IMR-90 (cell line): ENCODE measurements at regions not wholly inside any gene's neighbourhood (a gene's known extent, or its start where the extent isn't known, plus 50 kb on each side); places are given as distances from the start of the nearest gene placed in this dataset.

Source experiments
- CHD1 ChIP-seq: IDR thresholded peaks from 2 replicates; pipeline ENCODE4 v1.6.1; 2012; ENCODE audit warnings: low read depth, low read length, improper control_type of control experiment
- CTCF ChIP-seq: conservative IDR thresholded peaks from 2 replicates; pipeline ENCODE4 v1.5.1; 2012; ENCODE audit warnings: mild to moderate bottlenecking, low read depth, low read length, improper control_type of control experiment
- MAFK ChIP-seq: IDR thresholded peaks from 2 replicates; pipeline ENCODE4 v1.6.1; 2012; ENCODE audit warnings: low read depth, low read length, improper control_type of control experiment
- POLR2A ChIP-seq: IDR thresholded peaks from 2 replicates; pipeline ENCODE4 v1.6.1; 2012; ENCODE audit warnings: mild to moderate bottlenecking, low read depth, low read length
- RAD21 ChIP-seq: IDR thresholded peaks from 2 replicates; pipeline ENCODE4 v1.6.1; 2012; ENCODE audit warnings: low read length, improper control_type of control experiment
- RCOR1 ChIP-seq: IDR thresholded peaks from 2 replicates; pipeline ENCODE4 v1.6.1; 2012; ENCODE audit warnings: mild to moderate bottlenecking, low read length, improper control_type of control experiment; ENCODE audit not compliant: insufficient replicate concordance
- SMC3 ChIP-seq: fragments of 150-350 bp; IDR thresholded peaks from 2 replicates; pipeline ENCODE4 v1.6.1; 2016; ENCODE audit warnings: low read depth, mild to moderate bottlenecking, antibody characterized with exemption, low read length, moderate library complexity

- TF ChIP-seq CTCF (no peak), CHD1 (no peak), POLR2A (no peak), SMC3 (no peak), MAFK (no peak), RAD21 (no peak), RCOR1 (no peak)
These were observed 619.0 kb upstream of the CHRM3 start for GRCh38 chr1:238767321-238767720.
